ENCODE measurements at regions not wholly inside any gene's neighbourhood (a gene's known extent, or its start where the extent isn't known, plus 50 kb on each side); places are given as distances from the start of the nearest gene placed in this dataset.

DNA sequence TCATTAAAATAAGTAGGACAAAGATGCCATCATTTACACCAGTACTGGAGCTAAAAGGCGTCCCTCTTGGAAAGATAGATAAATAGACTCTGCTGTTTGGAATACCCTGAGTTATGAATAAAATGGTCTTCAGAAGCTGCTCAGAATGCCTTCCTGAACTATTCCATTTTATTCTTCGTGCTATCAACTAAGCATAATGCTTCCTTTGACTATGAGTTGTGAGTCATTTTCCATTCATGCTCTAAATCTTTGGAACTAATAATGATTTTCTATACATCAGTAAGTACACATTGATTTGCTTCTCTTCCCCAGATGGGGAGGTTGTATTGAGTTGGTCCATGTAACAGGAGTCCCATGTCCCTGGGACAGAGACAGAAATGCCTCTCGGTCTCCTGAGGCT is 98.3 kb upstream of the PDE7B start:
- no peak overlapping the region for H3K27ac ChIP-seq
- TF ChIP-seq, protein P1, sequence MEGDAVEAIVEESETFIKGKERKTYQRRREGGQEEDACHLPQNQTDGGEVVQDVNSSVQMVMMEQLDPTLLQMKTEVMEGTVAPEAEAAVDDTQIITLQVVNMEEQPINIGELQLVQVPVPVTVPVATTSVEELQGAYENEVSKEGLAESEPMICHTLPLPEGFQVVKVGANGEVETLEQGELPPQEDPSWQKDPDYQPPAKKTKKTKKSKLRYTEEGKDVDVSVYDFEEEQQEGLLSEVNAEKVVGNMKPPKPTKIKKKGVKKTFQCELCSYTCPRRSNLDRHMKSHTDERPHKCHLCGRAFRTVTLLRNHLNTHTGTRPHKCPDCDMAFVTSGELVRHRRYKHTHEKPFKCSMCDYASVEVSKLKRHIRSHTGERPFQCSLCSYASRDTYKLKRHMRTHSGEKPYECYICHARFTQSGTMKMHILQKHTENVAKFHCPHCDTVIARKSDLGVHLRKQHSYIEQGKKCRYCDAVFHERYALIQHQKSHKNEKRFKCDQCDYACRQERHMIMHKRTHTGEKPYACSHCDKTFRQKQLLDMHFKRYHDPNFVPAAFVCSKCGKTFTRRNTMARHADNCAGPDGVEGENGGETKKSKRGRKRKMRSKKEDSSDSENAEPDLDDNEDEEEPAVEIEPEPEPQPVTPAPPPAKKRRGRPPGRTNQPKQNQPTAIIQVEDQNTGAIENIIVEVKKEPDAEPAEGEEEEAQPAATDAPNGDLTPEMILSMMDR (IDR thresholded peaks at IDR 0.05) = no peak
- no peak for TF ChIP-seq ZFX (IDR thresholded peaks at IDR 0.05; ENCODE audit: borderline replicate concordance)

DNA sequence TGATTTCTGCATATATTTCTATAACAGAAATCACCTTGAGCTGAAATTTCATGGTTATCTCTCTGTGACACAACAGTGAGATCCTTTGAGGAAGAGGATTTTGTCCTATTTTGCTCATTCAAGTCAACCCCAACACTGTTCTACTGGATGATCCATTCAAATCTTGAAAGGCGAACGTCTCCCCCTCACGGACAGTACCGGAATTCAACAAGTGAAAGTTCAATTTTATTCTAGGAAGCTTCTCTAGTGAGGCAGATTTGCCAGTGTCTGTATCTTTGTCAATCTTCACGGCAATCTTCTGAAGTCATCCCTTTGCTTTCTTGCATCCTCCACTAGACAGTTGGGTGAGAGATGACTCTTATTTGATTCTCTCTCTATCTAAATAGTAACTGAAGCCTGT is 91.7 kb upstream of the PDE7B start:
- H3K27ac ChIP-seq = no peak overlapping the region
- TF ChIP-seq, protein P1 (IDR thresholded peaks at IDR 0.05) = no peak
- no peak for TF ChIP-seq ZFX (IDR thresholded peaks at IDR 0.05; ENCODE audit: borderline replicate concordance)

DNA sequence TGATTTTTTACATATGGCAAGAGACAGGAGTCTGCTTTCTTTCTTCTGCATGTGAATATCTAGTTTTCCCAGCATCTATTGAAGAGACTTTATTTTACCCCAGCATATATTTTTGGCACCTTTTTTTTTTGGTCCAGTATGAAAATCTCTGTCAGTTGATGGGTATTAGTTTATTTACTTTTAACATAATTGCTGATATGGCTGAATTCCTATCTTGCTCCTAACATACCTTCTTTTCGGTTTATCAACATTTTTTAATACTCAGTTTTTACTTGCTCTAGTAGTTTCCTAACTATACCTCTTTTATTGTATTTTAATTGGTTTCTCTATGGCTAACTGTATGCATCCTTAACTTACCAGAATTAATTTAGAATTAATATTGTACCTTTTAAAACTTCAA is 77.5 kb upstream of the PDE7B start:
- TF ChIP-seq, protein P1 (IDR thresholded peaks at IDR 0.05) = no peak
- TF ChIP-seq ZFX (IDR thresholded peaks at IDR 0.05; ENCODE audit: borderline replicate concordance) = no peak
- no peak overlapping the region for H3K27ac ChIP-seq

DNA sequence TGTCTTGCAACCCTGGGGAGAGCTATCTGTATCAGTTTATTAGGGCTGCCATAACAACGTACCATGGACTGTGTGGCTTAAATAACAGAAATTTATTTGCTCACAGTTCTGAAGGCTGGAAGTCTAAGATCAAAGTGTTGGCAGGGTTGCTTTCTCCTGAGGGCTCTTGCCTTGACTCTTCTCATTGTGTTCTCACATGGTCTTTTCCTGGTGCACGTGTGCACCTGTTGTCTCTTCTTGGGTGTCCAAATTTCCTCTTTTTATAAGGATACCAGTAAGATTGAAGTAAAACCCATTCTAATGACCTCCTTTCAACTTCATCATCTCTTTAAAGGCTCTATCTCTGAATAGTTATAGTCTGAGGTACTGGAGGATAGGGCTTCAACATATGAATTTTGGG is 72.3 kb upstream of the PDE7B start:
- no peak overlapping the region for H3K27ac ChIP-seq
- TF ChIP-seq, protein P1 (IDR thresholded peaks at IDR 0.05) = no peak
- TF ChIP-seq ZFX (IDR thresholded peaks at IDR 0.05; ENCODE audit: borderline replicate concordance) = no peak

DNA sequence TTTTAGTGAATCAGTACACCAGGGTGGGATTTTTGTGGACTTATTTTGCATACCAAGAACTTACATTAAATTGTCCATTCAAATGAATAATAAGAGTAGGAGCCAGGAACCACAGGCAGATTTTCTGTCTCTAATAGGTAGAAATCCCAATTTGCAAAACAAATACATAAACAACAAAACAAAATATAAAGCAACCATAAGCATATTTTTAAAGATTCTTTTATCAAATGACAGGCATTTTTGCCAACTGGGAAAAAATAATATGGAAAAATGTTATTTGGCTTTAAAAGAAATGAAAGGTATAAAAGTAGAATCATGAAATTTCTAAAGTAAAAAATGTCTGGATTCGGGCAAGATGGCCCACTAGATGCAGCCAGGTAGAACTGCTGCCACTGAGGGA is 71.2 kb upstream of the PDE7B start:
- H3K27ac ChIP-seq = no peak overlapping the region
- TF ChIP-seq ZFX (IDR thresholded peaks at IDR 0.05; ENCODE audit: borderline replicate concordance) = no peak
- TF ChIP-seq, protein P1 (IDR thresholded peaks at IDR 0.05) = no peak

DNA sequence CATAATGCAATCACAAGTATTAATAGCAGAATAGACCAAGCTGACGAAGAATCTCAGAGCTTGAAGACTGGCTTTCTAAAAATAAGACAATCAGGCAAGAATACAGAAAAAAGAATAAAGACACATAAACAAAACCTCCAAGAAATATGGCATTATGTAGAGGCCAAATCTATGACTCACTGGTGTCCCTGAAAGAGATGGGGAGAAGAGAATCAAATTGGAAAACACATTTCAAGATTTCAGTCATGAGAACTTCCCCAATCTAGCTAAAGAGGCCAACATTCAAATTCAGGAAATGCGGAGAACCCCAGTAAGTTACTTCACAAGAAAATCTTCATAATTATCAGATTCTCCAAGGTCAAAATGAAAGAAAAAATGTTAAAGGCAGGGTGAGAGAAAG is 69.0 kb upstream of the PDE7B start:
- no peak for TF ChIP-seq ZFX (IDR thresholded peaks at IDR 0.05; ENCODE audit: borderline replicate concordance)
- TF ChIP-seq, protein P1 (IDR thresholded peaks at IDR 0.05) = no peak
- no peak overlapping the region for H3K27ac ChIP-seq

DNA sequence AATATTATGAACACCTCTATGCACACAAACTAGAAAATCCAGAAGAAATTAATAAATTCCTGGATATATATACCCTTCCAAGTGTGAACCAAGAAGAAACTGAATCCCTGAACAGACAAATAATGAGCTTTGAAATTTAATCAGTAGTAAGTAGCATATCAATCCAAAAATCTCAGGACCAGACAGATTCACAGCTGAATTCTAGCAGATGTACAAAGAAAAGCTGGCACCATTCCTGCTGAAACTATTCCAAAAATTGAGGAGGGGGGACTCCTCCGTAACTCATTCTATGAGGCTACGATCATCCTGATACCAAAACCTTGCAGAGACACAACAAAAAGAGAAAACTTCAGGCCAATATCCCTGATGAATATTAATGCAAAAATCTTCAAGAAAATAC is 67.0 kb upstream of the PDE7B start:
- H3K27ac ChIP-seq = no peak overlapping the region
- no peak for TF ChIP-seq ZFX (IDR thresholded peaks at IDR 0.05; ENCODE audit: borderline replicate concordance)
- TF ChIP-seq, protein P1 (IDR thresholded peaks at IDR 0.05) = no peak

Data from 22Rv1 (cell line).